NCI-H2227 treated with DMSO at 0.1 percent for 48 hours (cell line): ENCODE measurements at regions not wholly inside any gene's neighbourhood (a gene's known extent, or its start where the extent isn't known, plus 50 kb on each side); places are given as distances from the start of the nearest gene placed in this dataset.
A peak's percentile ranks its signal among the peaks of the same experiment; 100 is the strongest.

Experiments
- DNase-seq: peaks from one replicate; lab custom pipeline; 2025; lab: John Stamatoyannopoulos, UW

- DNase-seq: no peak
Observed at GRCh38 chr10:29757551-29758297, 123.0 kb upstream of the SVIL start.

DNA sequence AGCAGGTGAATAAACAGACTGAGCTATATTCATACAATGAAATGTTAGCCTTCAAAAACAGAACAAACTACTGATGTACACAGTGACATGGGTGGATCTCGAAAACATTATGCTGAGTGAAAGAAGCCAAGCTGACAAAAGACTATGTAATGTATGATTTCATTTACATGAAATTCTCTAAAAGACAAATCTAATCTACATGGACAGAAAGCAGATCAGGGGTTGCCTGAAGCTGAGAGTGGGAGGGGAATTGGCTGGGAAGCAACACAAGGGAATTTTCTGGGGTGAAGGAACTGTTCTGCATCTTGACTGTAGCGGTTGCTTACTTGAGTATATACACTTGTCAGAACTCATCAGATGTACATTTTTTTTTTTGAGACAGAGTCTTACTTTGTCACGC lies 121.7 kb upstream of the SVIL start:
- DNase-seq: no peak

DNA sequence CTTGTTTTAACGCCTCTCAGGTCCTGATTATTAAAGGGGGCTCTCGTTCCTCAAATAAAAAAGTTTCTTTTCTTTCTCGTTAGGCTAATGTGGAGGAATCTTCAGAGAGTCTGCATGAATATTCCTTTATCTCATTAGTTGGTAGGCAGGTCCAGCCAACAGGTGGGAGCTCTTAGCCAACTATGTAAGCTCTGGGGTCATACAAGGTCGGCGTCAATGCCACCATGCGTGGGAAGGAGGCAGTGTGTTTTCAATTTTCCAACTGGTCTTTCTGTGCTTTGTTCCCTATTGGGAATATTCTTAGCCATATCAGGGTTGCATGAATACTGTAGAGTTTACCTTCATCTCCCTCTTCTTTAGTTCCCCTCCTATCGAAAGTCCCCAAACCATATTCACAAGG lies 118.5 kb upstream of the SVIL start:
- no peak for DNase-seq

- DNase-seq: no peak
Observed at GRCh38 chr10:29751684-29752083, 116.9 kb upstream of the SVIL start.

DNA sequence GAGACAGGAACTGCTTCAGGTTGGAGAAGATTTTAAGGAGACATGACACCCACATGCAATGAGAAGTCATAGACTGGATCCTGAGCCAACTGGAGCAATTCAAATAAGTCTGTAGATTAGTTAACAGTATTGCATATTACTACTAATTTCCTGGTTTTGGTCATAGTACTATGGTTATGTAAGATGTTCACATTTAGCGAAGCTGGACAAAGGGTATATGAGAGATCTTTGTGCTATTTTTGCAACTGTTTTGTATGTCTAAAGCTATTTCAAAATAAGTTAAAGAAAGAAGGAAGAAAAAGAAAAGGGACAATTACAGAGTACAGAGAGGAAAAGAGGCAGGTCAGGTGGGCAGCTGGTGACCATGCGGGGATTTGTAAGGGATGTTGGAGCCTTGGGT lies 116.5 kb upstream of the SVIL start:
- no peak for DNase-seq

- DNase-seq: no peak
Observed at GRCh38 chr10:29749150-29749549, 114.4 kb upstream of the SVIL start.

DNA sequence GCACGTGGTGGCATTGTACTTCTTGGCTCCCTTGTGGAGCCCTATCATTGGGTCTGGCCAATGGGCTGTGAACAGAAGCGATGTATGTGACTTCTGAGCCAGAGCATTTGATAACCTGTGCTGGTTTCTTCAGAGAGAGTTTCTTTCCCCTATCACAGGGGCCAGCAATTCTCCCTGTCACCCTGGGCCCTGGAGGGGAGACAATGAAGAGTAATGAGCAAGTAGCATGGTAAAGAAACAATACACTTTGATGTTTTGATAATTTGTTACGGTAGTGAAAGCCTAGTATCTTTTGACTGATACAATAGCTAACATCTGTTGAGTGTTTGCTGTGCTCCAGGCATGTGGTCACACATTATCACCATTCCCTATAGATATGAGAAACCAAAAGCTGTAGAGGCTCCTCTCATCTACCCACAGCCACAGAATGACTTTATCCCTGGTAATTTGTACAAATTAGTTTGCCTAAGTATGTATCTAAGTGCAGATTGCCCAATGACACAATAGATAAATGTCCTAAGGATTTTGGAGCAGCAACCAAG lies 113.4 kb upstream of the SVIL start:
- no peak for DNase-seq

- no peak for DNase-seq
Observed at GRCh38 chr10:29746080-29746797, 111.5 kb upstream of the SVIL start.

DNA sequence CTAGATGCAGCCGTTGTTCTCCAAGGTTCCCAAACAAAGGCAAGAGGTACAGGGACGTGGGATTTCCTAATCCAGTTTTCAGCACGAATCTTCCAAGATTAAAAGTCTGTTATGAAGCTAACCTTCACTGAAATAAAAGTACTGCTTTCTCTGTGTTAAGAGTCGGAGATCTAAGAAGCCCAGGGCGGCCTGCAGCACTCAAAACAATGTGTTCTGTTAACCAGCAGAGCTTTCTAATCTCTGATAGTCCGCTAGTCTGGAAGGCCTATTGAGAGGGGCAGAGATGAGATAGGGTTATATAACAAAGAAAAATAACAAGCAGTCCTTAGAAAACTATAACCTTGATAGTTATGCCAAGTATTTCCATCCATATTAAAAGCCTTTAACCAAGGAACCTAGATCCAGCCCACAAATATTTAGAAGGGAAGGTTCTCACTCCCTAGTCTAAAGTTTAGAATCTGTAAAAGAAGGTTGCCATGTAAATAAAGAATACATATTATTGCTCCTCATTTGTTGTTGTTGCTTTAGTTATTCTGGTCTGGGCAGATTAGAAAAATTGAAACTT lies 106.3 kb upstream of the SVIL start:
- DNase-seq: no peak

DNA sequence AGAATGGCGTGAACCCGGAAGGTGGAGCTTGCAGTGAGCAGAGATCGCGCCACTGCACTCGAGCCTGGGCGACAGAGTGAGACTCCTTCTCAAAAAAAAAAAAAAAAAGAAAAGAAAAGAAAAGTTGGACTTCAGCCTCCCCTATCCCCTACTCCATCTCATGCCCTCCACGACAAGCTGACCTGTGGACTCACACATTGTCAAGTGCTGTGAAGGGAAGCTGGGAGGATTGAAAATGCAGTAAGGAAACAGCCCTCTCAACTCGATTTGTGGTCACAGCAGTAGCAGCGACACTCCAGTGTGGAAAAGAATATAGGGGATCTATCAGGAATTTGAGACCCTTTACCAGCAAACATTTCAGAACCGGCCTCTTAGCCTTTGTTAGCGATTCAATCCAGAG lies 103.6 kb upstream of the SVIL start:
- no peak for DNase-seq

DNA sequence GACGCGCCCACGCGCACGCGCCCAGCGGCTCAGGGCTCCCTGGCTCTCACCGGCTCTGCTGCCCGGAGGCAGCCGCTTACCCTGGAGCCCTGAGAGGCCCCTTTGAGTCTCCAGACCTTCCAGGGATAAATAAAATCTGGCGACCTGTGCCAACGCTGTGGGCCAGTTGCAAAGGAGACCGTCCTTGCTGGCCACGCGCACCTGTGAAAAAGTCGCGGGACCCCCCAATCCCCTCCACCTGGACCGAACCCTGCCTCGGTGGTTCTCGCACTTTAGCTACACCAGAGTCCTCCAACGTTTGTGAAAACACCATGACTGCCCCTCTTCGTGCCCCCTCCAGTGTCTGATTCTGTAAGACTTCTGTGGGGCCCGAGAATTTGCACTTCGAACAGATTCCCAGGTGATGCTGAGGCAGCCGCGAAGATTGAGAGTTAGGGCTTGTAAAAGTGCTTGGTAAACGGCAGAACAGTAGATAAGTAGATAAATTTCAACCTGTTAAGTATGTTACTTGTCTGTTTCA lies 102.4 kb upstream of the SVIL start:
- no peak for DNase-seq

- DNase-seq: no peak
Observed at GRCh38 chr10:29736366-29737073, 101.7 kb upstream of the SVIL start.

DNA sequence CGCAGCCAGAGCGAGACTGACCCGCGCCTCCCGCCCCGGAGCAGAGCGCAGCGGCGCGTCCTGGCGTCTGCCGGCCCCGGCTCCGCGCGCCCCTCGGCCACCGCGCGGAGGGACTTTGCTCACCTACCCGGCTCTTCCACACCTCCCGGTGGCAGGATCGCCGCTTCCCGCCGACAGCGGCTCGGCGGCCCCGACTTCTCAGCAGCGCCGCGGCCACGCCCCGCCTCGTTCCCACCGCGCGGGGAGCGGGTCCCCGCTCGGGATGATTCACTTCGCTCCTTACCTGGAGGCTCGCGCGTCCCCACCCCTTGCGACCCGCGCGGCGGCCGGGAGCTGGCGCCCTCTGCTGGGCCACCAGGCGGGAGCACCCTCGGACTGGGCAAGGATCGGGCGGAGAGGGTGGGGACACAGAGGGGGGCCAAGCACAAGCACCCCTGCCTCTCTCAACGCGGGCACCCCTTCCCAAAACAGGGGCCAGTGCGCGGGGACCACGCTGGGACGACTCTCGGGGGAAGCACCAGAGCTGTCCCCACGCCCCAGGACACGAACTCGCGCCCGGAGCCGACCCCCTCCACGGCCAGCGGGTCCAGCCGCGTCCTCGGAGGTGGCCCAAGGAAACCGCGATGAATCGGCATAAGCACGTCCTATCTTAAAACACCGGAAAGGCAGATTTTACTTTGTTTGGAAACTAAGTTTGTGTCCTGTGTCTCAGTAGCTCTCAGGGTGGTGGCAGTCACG lies 101.0 kb upstream of the SVIL start:
- DNase-seq: peak; percentile 46

GRCh38 chr10:29734962-29735627 lies 100.3 kb upstream of the SVIL start:
- no peak for DNase-seq

DNA sequence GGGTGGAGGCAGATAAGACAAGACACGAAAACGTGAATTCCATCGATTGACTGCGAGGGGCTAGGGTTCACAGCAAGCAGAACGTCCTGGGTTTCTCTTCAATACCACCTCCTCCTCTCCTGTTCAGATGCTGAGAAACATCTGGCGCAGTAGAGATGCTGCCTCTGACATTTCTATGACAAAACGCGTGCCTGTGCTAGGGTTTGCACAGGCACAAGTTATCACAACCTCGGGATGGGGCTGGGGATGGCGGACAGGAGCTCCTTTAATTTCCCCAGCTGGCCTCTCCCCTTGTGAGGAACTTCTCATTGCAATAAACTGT lies 99.8 kb upstream of the SVIL start:
- no peak for DNase-seq

DNA sequence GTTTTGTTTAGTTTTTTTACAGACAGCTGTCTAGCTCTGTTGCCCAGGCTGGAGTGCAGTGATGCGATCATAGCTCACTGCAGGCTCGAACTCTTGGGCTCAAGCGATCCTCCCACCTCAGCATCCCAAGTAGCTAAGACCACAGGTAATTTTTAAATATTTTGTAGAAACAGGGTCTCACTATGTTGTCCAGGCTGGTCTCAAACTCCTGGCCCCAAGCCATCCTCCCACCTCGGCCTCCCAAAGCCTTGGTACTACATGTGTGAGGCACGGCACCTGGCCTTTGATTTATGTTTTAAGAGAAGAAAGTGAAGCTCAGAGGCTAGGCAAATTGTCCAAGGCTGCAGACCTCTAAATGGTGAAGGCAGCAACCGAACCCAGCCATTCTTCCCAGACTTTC lies 98.6 kb upstream of the SVIL start:
- DNase-seq: no peak

GRCh38 chr10:29732918-29733317 lies 98.1 kb upstream of the SVIL start:
- no peak for DNase-seq

DNA sequence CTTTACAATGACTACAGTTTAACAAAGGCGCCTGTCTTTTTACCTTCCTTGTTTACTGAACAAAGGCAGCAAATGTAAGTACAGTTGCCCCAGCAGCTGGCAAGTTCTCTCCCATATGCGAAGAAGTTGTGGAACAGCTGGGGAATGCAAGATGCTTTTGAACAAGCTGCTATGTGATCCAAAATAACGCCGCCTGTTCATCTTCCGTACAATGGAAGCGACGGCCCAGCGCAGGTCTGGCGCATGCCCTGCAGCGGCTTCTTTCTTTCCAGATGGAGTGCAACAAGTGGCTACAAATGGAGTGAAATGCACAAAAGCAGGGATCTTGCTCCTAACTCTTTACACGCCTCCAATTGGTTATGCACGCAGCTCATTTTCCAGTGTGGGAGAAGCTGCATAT lies 97.0 kb upstream of the SVIL start:
- DNase-seq: no peak

GRCh38 chr10:29730969-29731368 lies 96.2 kb upstream of the SVIL start:
- no peak for DNase-seq

- DNase-seq: no peak
Observed at GRCh38 chr10:29730458-29730857, 95.7 kb upstream of the SVIL start.

DNA sequence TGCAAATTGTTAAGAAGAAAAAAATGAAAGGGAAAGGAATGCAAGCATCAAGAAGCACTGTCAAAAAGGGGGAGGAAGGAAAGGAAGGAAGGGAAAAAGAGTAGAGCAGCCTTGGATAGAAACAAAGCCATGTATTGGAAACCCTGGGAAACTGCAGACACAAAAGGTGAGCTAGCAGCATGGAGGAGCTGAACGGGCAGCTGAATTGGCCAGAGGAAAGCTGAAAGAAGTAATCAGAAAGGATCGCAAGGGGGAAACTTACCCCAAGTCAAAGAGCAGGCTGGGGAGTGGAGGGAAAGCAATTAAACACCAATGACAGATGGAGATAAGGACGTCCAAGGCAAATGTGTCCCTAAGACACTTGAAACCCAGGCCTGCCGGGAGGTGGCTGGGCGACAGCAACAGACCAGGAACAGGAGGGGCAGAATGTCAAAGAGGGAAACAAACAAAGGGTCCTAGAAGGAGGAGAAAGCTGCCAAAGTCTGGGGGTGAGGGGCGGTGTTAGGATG lies 93.8 kb upstream of the SVIL start:
- DNase-seq: no peak
